Colonic mucosa (tissue), 4 donors: ENCODE measurements at regions not wholly inside any gene's neighbourhood (a gene's known extent, or its start where the extent isn't known, plus 50 kb on each side); places are given as distances from the start of the nearest gene placed in this dataset.

Source experiments
- DNase-seq: peaks from one replicate; pipeline ENCODE4 v3.0.0-alpha.2; 2020
- H3K27ac ChIP-seq: fragments of 200-600 bp; one replicate; pipeline ENCODE4 v1.8.0; 2021
- H3K27me3 ChIP-seq: fragments of 200-600 bp; one replicate; pipeline ENCODE4 v1.8.0; 2021
- H3K36me3 ChIP-seq: fragments of 200-600 bp; one replicate; pipeline ENCODE4 v1.8.0; 2021
- H3K4me1 ChIP-seq: fragments of 200-600 bp; one replicate; pipeline ENCODE4 v1.8.0; 2021; ENCODE audit warnings: mild to moderate bottlenecking
- H3K4me3 ChIP-seq: fragments of 200-600 bp; one replicate; pipeline ENCODE4 v1.8.0; 2021
- H3K9ac ChIP-seq, 2 donors: one replicate each; pipeline ENCODE4 v1.7.0; 2013; ENCODE audit warnings: control low read depth in 2 of 2, low read depth in 2 of 2, low read length in 2 of 2
- H3K9me3 ChIP-seq: fragments of 200-600 bp; one replicate; pipeline ENCODE4 v1.8.0; 2021
- CTCF ChIP-seq: fragments of 200-600 bp; IDR thresholded peaks from one replicate; pipeline ENCODE4 v1.8.0; 2022; ENCODE audit warnings: antibody characterized with exemption, mild to moderate bottlenecking
- intact Hi-C: fragments of 100-400 bp; cut with DNase I; formaldehyde crosslinking; loops from one replicate; pipeline ENCODE4 v1.14.1; 2022
- donor health status: healthy.
- donor health status: DM: no; HTN: no; CAD: no.
- donor health status: DM: no; HTN: no; CAD: no.

- no peak for TF ChIP-seq CTCF
- H3K27ac ChIP-seq = no peak overlapping the region
- H3K9ac ChIP-seq = no peak overlapping the region
- intact Hi-C loops = no loop called here
- no peaks in the 10 kb centered on the region for H3K4me1 ChIP-seq
- H3K36me3 ChIP-seq = no peaks in the 10 kb centered on the region
- no peak for DNase-seq
- no peak overlapping the region for H3K4me3 ChIP-seq
- no peaks in the 10 kb centered on the region for H3K9me3 ChIP-seq
- no peaks in the 10 kb centered on the region for H3K27me3 ChIP-seq
Measured at GRCh38 chr1:71240656-71241055, 159.8 kb upstream of the ZRANB2 start.

- no peaks in the 10 kb centered on the region for H3K9me3 ChIP-seq
- H3K4me3 ChIP-seq = no peak overlapping the region
- H3K4me1 ChIP-seq = no peaks in the 10 kb centered on the region
- no peak overlapping the region for H3K9ac ChIP-seq
- intact Hi-C loops = no loop called here
- no peak overlapping the region for H3K27ac ChIP-seq
- no peaks in the 10 kb centered on the region for H3K36me3 ChIP-seq
- no peak for DNase-seq
- no peaks in the 10 kb centered on the region for H3K27me3 ChIP-seq
- TF ChIP-seq CTCF = no peak
Measured at GRCh38 chr1:71236503-71236902, 155.7 kb upstream of the ZRANB2 start.

- DNase-seq = no peak
- no peak overlapping the region for H3K4me3 ChIP-seq
- H3K36me3 ChIP-seq = no peaks in the 10 kb centered on the region
- intact Hi-C loops = no loop called here
- H3K9me3 ChIP-seq = no peaks in the 10 kb centered on the region
- no peaks in the 10 kb centered on the region for H3K4me1 ChIP-seq
- no peak for TF ChIP-seq CTCF
- H3K27me3 ChIP-seq = no peaks in the 10 kb centered on the region
- H3K9ac ChIP-seq = no peak overlapping the region
- H3K27ac ChIP-seq = no peak overlapping the region
Measured at GRCh38 chr1:71233645-71234044, 152.8 kb upstream of the ZRANB2 start.

- no peaks in the 10 kb centered on the region for H3K36me3 ChIP-seq
- H3K27ac ChIP-seq = no peak overlapping the region
- H3K9me3 ChIP-seq = no peaks in the 10 kb centered on the region
- no peaks in the 10 kb centered on the region for H3K4me1 ChIP-seq
- H3K9ac ChIP-seq = no peak overlapping the region
- H3K27me3 ChIP-seq = no peaks in the 10 kb centered on the region
- H3K4me3 ChIP-seq = no peak overlapping the region
- intact Hi-C loops = no loop called here
- no peak for DNase-seq
- TF ChIP-seq CTCF = no peak
Measured at GRCh38 chr1:71232786-71233185, 152.0 kb upstream of the ZRANB2 start.

GRCh38 chr1:71232166-71232763 lies 151.4 kb upstream of the ZRANB2 start:
- H3K9ac ChIP-seq = no peak overlapping the region
- DNase-seq = no peak
- H3K27ac ChIP-seq = no peak overlapping the region
- intact Hi-C loops = no loop called here
- no peak overlapping the region for H3K4me3 ChIP-seq
- TF ChIP-seq CTCF = no peak
- no peaks in the 10 kb centered on the region for H3K4me1 ChIP-seq
- no peaks in the 10 kb centered on the region for H3K27me3 ChIP-seq
- H3K9me3 ChIP-seq = no peaks in the 10 kb centered on the region
- H3K36me3 ChIP-seq = no peaks in the 10 kb centered on the region
